LNCAP (cell line): ENCODE measurements at regions not wholly inside any gene's neighbourhood (a gene's known extent, or its start where the extent isn't known, plus 50 kb on each side); places are given as distances from the start of the nearest gene placed in this dataset.

ENCODE experiments used
- CTCF ChIP-seq: fragments of 450-650 bp; IDR thresholded peaks from 2 replicates; pipeline ENCODE4 v1.5.1; 2017; ENCODE audit warnings: mild to moderate bottlenecking

- no peak for TF ChIP-seq CTCF
Observed at GRCh38 chr7:153696242-153696641, 356.0 kb upstream of the DPP6 start.

- no peak for TF ChIP-seq CTCF
Observed at GRCh38 chr7:153698046-153698445, 354.2 kb upstream of the DPP6 start.

- no peak for TF ChIP-seq CTCF
Observed at GRCh38 chr7:153701678-153702077, 350.5 kb upstream of the DPP6 start.

GRCh38 chr7:153772966-153773365 lies 279.2 kb upstream of the DPP6 start:
- TF ChIP-seq CTCF: no peak

GRCh38 chr7:153808117-153808516 lies 244.1 kb upstream of the DPP6 start:
- no peak for TF ChIP-seq CTCF

- TF ChIP-seq CTCF: no peak
Observed at GRCh38 chr7:153829525-153829924, 222.7 kb upstream of the DPP6 start.

GRCh38 chr7:153832160-153832559 lies 220.0 kb upstream of the DPP6 start:
- TF ChIP-seq CTCF: no peak

GRCh38 chr7:153835103-153835502 lies 217.1 kb upstream of the DPP6 start:
- peak; percentile 14; the same call in 1 of the 2 replicates for TF ChIP-seq CTCF
